ENCODE measurements at regions not wholly inside any gene's neighbourhood (a gene's known extent, or its start where the extent isn't known, plus 50 kb on each side); places are given as distances from the start of the nearest gene placed in this dataset.

- no peak overlapping the region for H3K4me3 Mint-ChIP-seq
- H3K9me3 Mint-ChIP-seq, result no peaks in the 10 kb centered on the region
- peak; percentile 43; the same call in 1 of the 2 replicates for ATAC-seq
- no peak for DNase-seq (ENCODE audit: low spot score)
- TF ChIP-seq NFE2L1 (CRISPR knock-in tag; IDR thresholded peaks at IDR 0.05) (no peak), E2F4 (CRISPR knock-in tag; IDR thresholded peaks at IDR 0.05; ENCODE audit: borderline replicate concordance, low read depth) (no peak), USF2 (CRISPR knock-in tag; IDR thresholded peaks at IDR 0.05) (no peak), GTF2I (CRISPR knock-in tag; conservative IDR thresholded peaks at IDR 0.05) (no peak), CREM (CRISPR knock-in tag; IDR thresholded peaks at IDR 0.05) (no peak), MXD4 (CRISPR knock-in tag; IDR thresholded peaks at IDR 0.05; ENCODE audit: borderline replicate concordance) (no peak), SOX15 (CRISPR knock-in tag; IDR thresholded peaks at IDR 0.05) (no peak), ZSCAN18 (CRISPR knock-in tag; IDR thresholded peaks at IDR 0.05) (no peak), STAT6 (CRISPR knock-in tag; conservative IDR thresholded peaks at IDR 0.05; ENCODE audit: low read depth) (no peak), ZBTB21 (CRISPR knock-in tag; IDR thresholded peaks at IDR 0.05; ENCODE audit: borderline replicate concordance) (no peak), SMAD3 (CRISPR knock-in tag; IDR thresholded peaks at IDR 0.05; ENCODE audit: borderline replicate concordance) (no peak), ELF4 (CRISPR knock-in tag; IDR thresholded peaks at IDR 0.05; ENCODE audit: low read depth) (no peak), TP53 (CRISPR knock-in tag; IDR thresholded peaks at IDR 0.05) (no peak), ARID4B (CRISPR knock-in tag; IDR thresholded peaks at IDR 0.05; ENCODE audit: borderline replicate concordance) (no peak), RORB (CRISPR knock-in tag; IDR thresholded peaks at IDR 0.05) (no peak), ZMAT4 (CRISPR knock-in tag; IDR thresholded peaks at IDR 0.05) (no peak), ZNF423 (CRISPR knock-in tag; IDR thresholded peaks at IDR 0.05) (no peak), AR (CRISPR knock-in tag; IDR thresholded peaks at IDR 0.05) (no peak), FOXP4 (CRISPR knock-in tag; IDR thresholded peaks at IDR 0.05) (no peak)
- no peaks in the 10 kb centered on the region for H3K27me3 Mint-ChIP-seq (ENCODE audit: low read depth)
- no peaks in the 10 kb centered on the region for H3K4me1 Mint-ChIP-seq
- no peaks in the 10 kb centered on the region for H3K36me3 Mint-ChIP-seq
- CTCF ChIA-PET, result no interaction called here
- POLR2A ChIA-PET, result interaction anchor here (0.6 kb wide), 1 partner anchor 1206 kb away, joined by 4 read pairs; no protein-coding TSS in a partner anchor
- no peak overlapping the region for H3K27ac Mint-ChIP-seq
Measured at GRCh38 chr3:177934001-177934891, 602.0 kb upstream of the KCNMB2 start.
